GM21381 (cell line): ENCODE measurements at regions not wholly inside any gene's neighbourhood (a gene's known extent, or its start where the extent isn't known, plus 50 kb on each side); places are given as distances from the start of the nearest gene placed in this dataset.
"Not testable (repeated sequence)": the region's sequence is repeated elsewhere in the genome, so short reads cannot be mapped to it uniquely, and the experiment has no call there.

Experiments
- ATAC-seq: cut with Tn5 transposase; IDR thresholded peaks from one replicate; pipeline ENCODE4 v1.9.1; 2021; ENCODE audit warnings: mild to moderate bottlenecking, moderate library complexity; ENCODE audit not compliant: unreplicated experiment

DNA sequence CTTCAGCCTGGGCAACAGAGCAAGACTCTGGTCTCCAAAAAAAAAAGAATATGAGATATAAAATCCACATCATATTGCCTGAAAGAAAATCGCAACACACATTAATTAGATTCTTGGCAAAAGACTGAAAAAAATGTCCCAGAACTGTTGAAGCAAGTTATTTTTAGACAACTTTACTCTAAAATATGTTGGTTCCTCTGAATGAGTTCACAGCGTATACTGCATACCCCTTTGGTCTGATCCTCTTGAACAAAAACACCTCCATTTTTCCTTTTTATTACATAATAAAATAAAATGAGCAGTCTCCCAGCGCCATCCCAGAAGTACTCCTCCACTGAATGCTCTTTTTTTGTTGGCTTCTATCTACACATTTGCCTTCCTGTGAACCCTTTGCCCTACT lies 126.0 kb upstream of the TMEM170B start:
- ATAC-seq, result no peak

DNA sequence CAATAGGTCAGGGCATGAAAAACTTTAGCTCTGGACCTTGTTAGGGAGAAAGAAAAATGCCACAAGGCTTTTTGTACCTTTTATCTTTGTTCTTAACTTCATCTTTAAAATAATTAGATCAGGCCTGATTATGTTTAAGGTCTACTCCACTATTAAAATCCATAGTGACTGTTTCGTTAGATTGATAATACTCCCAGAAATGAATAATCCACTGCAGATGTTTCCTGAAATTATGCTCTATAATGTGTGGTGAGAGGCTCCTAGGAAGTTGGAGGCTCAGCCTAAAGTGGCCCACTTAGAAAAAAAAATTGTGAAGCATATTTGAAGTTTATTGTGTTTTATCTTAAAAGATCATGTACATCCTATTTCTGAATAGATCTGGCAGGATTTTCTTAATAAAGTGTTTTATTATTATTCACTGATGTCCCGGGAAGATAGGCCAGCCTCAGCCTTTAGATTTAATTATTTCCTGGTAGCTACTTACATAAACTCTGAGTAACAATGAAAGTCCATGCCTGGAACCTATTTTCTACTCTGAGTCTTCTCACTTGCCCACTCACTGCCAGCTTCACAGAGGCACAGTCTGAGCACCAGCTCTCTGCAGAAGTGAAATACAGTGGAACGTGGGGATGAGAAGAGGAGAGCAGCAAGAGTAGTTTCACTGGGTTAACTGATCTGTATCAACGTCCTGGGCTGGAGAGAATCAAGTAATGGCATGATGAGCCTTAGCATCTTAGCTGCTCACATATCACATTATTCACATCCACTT lies 126.8 kb upstream of the TMEM170B start:
- ATAC-seq, result no peak

DNA sequence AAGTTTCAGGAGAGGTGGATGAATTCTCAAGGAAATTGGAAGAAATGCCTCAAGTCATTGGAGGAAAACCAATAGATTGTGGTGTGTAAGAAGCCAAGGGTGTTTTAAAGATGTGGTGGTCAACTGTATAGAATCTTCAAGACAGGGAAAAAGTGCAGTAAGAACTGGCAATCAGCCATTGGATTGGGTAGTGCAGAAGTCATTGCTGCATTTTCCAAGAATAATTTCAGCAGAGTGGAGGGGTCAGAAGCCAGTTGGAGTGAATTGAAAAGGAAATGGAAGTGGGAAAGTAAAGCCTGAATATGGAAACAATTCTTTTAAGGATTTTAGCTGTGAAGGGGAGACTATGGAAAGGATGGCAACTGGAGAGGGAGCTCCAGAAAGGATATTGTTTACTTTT lies 128.2 kb upstream of the TMEM170B start:
- ATAC-seq, result no peak

DNA sequence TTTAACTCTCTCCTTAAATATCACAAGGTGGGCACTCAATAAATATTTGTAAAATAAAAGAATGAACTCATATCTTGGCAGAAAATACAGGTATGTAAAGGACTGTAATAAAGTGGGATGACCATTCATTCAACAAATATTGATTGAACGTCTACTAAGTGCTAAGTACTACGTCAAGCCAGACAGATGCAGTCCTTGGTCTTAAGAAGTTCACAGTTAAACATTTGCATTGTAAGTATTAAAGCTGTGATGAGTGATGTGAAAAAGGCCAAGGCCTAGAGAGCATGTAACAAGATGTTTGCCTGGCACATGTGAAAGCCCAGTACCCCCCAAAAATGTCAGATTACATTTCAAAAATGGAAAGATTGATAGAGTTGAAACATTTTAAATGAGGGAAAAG lies 130.1 kb upstream of the TMEM170B start:
- ATAC-seq, result no peak

DNA sequence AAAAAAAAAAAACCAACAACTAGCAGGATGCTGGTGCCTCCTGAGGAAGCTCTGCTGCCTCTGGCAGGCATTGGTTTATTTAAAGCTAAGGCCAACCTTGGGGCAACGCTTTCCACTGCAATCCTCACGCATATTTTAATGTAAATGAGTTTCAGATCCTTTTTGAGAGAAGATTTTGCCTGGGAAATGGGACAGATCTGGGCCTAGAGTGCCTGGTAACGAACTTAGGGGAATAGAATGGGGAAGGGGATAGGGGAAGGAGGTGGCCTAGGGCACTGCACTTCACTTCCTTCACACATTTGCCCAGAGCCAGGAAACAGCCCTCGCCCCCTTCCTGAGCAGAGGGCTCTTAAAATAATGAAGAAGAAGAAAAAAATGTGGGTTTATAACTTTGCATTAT lies 132.7 kb upstream of the TMEM170B start:
- no peak for ATAC-seq

DNA sequence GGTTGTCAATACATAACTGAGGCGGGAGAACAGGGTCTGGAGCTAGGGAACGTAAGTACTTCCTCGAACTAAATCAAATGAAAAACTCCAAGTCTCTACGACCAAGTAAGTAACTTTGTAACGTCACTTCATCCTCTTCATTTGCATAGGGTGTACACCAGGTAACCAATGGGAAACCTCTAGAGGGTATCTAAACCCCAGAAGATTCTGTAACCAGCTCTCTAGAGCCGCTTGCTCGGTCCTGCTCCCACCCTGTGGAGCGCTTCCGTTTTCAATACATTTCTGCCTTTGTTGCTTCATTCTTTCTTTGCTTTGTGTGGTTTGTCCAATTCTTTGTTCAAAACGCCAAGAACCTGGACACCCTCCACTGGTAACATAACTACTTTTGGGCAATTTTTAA lies 133.5 kb upstream of the TMEM170B start:
- ATAC-seq, result peak; percentile 63

DNA sequence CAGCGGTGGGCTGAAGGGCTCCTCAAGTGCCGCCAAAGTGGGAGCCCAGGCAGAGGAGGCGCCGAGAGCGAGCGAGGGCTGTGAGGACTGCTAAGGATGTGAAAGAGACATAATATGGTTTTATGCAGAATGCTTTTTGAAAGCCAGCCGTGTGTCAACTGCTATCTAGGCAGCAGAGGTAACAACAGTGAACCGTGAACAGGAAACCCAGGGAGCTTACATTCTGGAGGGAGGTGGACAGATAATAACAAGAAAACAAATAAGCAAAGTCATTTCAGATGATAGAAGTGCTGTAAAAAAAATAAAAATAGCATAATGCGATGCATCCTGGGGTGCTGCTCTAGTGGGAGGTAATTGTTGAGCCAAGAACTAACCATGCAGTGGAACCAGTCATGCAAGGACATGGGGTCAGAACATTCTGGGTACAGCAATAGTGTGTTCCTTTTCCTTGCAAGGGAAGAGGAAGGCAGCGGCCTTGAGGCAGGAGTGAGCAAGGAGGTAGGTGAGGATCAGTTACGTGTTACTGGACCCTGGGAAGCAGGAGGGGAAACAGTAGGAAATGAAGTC lies 134.4 kb upstream of the TMEM170B start:
- ATAC-seq, result no peak

DNA sequence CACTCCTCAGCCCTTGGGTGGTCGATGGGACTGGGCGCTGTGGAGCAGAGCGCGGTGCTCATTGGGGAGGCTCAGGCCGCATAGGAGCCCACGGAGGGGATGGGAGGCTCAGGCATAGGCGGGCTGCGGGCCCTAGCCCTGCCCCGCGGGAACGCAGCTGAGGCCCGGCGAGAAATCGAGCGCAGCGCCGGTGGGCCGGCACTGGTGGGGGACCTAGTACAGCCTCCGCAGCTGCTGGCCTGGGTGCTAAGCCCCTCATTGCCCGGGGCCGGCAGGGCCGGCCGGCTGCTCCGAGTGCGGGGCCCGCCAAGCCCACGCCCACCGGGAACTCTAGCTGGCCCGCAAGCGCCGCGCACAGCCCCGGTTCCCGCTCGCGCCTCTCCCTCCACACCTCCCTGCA lies 135.0 kb upstream of the TMEM170B start:
- not testable (repeated sequence) for ATAC-seq

DNA sequence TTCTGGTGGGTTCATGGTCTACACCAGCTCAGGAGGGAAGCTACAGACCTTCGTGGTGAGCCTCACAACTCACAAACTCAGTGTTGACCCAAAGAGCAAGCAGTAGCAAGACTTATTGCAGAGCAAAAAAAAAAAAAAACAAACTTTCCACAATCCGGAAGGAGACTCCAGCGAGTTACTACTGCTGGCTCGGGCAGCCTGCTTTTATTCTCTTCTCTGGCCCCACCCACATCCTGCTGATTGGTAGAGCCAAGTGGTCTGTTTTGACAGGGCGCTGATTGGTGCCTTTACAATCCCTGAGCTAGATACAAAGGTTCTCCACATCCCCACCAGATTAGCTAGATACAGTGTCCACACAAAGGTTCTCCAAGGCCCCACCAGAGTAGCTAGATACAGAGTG lies 135.6 kb upstream of the TMEM170B start:
- ATAC-seq, result not testable (repeated sequence)

DNA sequence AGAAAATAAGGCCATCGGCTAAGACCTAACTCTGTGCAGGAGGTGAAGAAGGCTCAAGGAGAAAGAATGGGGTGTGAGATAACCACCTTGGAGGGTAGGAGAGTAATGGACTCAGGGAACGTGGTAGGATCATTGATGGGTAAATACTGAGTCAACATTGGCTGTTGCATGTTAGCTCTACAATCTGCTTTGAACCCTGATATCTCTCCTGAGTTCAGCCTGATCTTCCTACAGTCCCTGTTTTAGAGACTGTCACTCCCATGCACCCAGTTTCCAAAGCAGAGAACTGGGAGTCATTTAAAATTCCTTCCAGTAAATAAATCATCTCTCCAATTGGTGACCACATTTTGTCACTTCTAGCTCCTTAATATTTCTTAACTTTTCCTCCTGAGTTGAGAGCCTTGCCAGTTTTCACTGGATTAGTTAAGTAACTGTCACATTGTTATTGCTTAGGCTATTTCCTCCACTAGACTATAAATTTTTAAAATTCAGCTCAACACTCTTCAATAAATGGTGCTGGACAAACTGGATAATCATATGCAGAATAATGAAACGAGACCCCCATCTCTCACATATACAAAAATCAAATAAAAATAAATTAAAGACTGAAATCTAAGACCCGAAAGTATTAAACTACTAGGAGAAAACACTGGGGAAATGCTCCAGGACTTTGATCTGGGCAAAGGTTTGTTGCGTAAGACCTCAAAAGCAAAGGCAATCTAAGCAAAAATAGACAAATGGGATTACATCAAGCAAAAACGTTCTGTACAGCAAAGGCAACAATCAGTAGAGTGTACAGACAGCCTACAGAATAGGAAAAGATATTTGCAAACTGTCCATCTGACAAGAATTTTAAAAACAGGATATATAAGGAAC lies 138.9 kb upstream of the TMEM170B start:
- ATAC-seq, result no peak

DNA sequence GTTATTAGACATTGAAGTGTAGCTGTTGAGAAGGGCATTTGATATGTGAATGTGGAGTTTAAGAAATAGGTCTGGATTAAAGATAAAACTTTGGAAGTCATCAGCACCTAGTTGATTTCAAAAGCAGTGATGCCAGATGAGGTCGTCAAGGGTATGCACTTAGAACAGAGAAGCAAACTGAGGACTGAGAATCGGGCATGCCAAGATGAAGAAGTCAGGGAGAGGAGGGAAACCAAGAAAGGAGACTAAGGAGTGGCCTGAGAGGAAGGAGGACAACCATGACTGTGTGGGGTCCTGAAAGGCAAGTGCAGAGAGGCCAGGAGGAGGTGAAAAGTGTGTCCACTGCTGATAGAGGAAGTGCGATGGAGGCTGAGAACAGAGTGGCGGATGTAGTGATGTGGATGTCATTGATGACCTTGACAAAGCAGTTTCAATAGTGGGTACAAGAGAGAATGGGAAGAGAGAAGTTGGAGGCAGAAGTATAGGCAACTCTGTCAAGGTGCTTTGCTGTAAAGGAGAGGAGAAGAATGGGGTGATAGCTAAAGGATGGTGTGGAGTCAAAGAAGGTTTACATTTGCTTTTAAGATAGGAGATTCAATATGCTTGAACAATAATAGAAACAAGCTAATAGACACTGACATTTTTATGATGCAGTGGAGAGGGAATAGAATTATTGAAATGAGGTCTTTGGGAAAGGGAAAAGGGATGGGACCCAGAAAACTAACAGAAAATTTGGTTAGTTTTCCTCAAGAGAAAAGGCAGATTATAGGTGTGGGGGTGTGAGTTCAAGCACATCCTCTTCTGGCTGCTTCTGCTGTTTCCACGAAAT lies 139.7 kb upstream of the TMEM170B start:
- ATAC-seq, result no peak

DNA sequence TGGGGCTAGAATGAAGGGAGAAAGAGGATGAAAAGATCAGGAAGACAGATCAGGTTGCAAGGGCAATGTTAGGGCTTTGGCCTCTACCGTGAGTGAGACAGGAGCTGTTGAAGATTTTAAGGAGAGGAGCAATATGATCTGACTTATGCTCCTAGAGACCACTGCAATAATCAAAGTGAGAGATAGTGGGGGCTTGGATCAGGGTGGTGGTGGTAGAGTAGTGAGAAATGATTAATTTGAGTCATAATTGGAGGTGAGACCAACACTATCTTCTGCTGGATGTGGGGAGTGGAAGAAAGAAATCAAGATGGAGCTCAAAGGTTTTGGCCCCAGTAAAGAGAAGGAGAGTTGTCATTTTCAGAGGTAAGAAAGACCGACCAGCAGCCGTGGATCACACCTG lies 140.7 kb upstream of the TMEM170B start:
- ATAC-seq, result no peak

DNA sequence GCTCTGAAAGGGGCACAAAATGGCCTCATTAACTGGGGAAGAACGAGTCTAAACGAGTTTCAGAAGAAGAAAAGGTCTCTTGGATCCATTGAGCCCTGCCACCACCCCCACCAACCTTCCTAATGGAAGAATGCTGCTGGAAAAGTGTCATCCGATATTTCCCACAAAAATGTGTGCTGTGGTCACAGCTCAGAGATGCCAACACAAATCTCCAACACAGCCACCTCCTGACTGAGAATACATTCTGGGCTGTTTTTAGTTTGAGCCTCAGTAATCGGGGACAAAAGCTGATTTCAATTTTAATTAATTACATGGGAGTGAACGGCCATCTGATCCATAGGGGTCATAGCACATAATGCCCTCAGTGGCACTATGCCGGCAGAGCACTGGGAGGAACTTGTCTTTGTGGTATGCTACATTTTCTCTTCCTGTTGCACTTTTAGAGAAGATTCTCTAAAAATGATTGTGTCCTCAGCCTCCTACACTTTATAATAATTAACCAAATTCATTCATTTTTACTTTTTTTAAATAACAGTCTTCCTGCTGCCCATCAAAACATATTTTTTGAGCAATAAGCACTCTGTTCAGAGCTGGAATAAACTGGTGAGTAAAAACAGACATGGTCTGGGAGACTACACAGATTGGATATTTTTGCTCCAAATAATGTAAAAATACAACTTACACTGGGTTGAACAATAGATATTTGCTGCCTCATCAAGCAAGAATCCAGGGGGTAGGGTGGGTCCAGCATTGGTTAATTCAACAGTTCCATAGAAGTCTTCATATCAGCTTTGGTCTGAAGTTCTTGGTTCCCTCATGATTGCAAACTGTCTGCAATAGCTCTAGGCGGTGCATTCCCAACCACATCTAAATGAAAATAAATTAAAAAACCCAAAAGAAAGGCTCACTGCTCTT lies 143.6 kb upstream of the TMEM170B start:
- no peak for ATAC-seq

DNA sequence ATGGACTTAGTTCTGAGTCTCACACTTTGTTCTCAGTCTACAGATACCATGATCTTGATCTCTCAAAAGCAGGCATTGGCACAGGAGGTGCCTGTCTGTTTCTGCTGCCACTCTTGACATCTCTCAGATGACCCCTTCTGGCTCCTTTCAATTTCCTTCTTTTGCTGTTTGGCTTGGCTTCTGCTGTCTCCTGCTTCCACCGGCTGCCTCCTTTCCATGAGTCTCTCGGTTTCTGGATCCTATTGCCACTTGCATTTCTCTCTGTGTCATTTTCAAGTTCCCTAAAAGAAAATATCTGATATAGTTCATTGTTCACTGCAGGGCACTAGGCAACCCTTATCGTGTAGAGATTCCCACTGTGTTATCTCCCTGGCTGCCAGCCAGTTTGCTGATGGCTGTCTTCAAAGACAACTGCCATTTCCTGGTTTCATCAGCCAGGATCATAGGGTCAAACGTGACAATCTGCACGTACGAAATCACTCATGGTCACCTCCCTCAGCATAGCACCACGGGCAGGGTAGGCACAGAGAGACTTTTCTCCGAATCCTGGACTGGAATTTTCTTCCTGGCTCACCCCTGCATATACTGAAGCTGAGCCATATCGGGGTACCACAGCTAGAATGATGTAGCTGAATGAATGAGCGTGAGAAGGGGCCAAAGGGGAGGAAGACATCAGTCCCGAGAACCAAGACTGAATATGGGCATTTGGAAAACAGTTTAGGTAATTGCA lies 144.6 kb upstream of the TMEM170B start:
- no peak for ATAC-seq

DNA sequence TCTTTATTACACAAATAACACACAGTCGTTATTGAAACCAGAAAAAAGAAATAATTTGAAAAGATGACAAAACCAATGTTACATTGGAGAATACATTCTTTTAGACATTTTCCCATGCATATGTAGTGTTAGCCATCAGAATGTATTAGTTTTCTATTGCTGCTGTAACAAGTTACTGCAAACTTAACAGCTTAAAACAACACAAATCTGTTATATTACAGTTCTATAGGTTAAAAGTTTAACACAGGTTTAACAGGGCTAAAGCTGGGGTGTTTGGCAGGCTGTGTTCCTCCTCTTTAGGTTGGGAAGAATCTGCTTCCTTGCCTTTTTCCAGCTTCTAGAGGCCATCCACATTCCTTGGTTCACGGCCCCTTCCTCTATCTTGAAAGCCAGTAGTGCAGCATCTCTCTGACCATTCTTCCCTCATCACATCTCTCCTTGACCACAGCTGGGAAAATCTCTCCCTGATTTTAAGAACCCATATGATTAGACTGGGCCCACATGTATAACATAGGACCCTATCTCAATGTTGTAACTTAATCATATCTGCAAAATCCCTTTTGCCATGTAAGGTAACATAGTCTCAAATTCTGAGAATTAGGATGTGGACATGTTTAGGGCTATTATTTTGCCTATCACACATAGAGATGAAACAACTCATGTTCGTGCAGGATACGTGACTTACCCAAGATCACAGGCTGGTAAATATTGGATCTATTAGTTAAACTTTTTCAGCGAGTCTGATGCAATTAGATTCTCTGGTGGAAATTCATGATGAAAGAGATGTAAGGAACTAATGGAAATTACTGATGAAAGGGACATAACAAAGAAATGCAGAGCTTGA lies 145.4 kb upstream of the TMEM170B start:
- ATAC-seq, result no peak

DNA sequence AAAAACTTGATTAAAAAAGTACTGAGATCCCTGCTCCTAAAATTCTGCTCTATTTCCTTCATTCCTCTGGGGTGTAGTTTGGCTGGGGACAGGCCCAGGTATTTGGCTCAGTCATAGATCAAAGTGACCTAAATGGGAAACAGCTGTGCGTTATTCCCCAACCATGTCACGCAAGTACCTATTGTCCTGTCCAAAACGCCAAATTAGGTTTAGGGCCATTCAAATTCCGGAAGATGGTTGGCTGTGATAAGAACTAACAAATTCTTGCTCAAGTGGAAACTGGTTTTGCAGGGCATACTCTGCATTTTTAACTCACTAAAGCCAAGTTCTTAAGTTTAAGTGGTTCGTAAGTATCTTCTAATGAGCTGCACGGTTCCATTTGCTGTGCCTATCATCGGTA lies 147.6 kb upstream of the TMEM170B start:
- ATAC-seq, result no peak

DNA sequence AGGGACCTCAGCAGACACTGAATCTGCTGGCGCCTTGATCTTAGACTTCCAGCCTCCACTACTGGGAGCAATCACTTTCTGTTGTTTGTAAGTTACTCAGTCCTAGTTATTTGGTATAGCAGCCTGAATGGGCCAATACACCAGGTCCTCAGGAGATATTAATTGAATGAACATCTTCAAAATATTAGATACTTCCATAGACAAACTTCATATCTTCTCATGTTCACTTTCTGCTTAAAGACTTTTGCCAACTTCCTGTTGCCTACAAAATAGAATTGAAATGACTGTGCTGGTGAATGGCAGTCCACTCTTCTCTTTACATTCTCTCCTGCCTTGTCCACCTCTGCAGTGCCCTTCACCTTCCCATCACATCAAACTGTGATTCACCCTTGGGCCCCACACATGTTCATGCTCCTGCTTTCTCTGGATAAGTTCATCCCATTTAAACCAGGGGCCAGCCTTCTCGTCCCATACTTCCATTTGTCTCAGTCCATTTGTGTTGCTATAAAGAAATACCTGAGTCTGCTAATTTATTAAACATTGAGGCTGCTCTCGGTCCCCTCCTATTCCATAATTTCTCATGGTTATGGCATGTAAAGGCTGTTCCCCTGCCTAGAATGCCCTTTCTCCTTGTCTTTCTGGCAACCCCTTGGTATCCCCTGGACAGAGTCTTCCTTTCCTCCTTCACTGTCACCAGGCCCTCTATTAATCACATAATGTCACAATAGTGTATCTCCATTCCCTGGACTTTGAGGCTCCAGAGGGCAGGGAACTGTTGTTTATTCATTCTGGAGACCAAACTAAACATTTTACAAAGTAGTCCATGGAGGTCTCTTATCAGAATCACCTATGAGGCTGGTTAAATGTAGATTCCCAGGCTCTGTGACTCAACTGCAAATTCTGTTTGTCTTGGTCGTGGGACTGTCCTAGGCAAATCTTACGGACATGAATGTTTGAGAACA lies 148.3 kb upstream of the TMEM170B start:
- ATAC-seq, result no peak
